H1 (cell line): ENCODE measurements at regions not wholly inside any gene's neighbourhood (a gene's known extent, or its start where the extent isn't known, plus 50 kb on each side); places are given as distances from the start of the nearest gene placed in this dataset.

ENCODE experiments used
- CTCF ChIA-PET: fragments of 300-600 bp; sonication (Branson Sonifier 250); formaldehyde crosslinking; loops from one replicate; lab custom pipeline; 2021; ENCODE audit not compliant: partially characterized antibody; lab: Charles Lee
- POLR2A ChIA-PET: fragments of 300-600 bp; sonication (Branson Sonifier 250); formaldehyde crosslinking; loops from one replicate; lab custom pipeline; 2021; ENCODE audit warnings: inconsistent platforms; ENCODE audit not compliant: partially characterized antibody; lab: Charles Lee
- DNase-seq, 2 experiments: peaks; one replicate each; pipeline versions ENCODE4 v3.0.0 to v3.0.0-alpha.2; 2010 to 2022; ENCODE audit warnings: low spot score in 2 of 2, low read depth in 1 of 2, mixed read lengths in 1 of 2
- FAIRE-seq: peaks from 2 replicates; lab custom pipeline; 2011; peaks lifted over from hg19 to GRCh38; lab: Jason Lieb, UNC
- H2AFZ ChIP-seq: 2 replicates; pipeline ENCODE4 v1.8.1; 2012; ENCODE audit warnings: low read length, inconsistent platforms
- H2AK5ac ChIP-seq: 2 replicates; pipeline ENCODE4 v1.6.1; 2013; ENCODE audit warnings: low read depth, low read length
- H2BK120ac ChIP-seq: replicated peaks from 2 replicates; pipeline ENCODE3; 2013; ENCODE audit warnings: low read depth, low read length, inconsistent platforms
- H2BK12ac ChIP-seq: 2 replicates; pipeline ENCODE4 v1.6.1; 2013; ENCODE audit warnings: low read depth, low read length
- H2BK15ac ChIP-seq: 2 replicates; pipeline ENCODE4 v1.6.1; 2013; ENCODE audit warnings: low read length
- H2BK20ac ChIP-seq: 2 replicates; pipeline ENCODE4 v1.6.1; 2013; ENCODE audit warnings: low read length
- H2BK5ac ChIP-seq: 2 replicates; pipeline ENCODE4 v1.6.1; 2013; ENCODE audit warnings: low read depth, low read length
- H3K14ac ChIP-seq: 2 replicates; pipeline ENCODE4 v1.6.1; 2013; ENCODE audit warnings: inconsistent platforms; ENCODE audit not compliant: insufficient read length
- H3K18ac ChIP-seq: 2 replicates; pipeline ENCODE4 v1.6.1; 2013; ENCODE audit warnings: low read length; ENCODE audit errors: extremely low read depth
- H3K23ac ChIP-seq: 2 replicates; pipeline ENCODE4 v1.6.1; 2013; ENCODE audit warnings: inconsistent platforms; ENCODE audit not compliant: insufficient read length
- H3K23me2 ChIP-seq: 2 replicates; pipeline ENCODE4 v1.6.1; 2013; ENCODE audit warnings: low read depth, low read length
- H3K27ac ChIP-seq: 2 replicates; pipeline ENCODE4 v1.6.1; 2011; ENCODE audit warnings: low read depth, low read length, inconsistent platforms
- H3K27me3 ChIP-seq, 4 experiments: replicated peaks in 1 of 4; 1 replicate in 1 of 4; 2 replicates in 3 of 4; pipeline versions ENCODE4 v1.6.1 to v1.8.1; 2011 to 2013; ENCODE audit warnings: low read length in 3 of 4, mild to moderate bottlenecking in 3 of 4, inconsistent platforms in 2 of 4, mixed read lengths in 2 of 4, moderate library complexity in 1 of 4; ENCODE audit not compliant: control insufficient read depth in 3 of 4, insufficient read depth in 3 of 4; ENCODE audit errors: extremely low read depth in 1 of 4
- H3K36me3 ChIP-seq, 4 experiments: 2 replicates each; pipeline versions ENCODE4 v1.6.1 to v1.8.1; 2011 to 2013; ENCODE audit warnings: mild to moderate bottlenecking in 4 of 4, low read length in 3 of 4, moderate library complexity in 2 of 4, control low read depth in 1 of 4, inconsistent platforms in 1 of 4; ENCODE audit not compliant: insufficient read depth in 4 of 4, control insufficient read depth in 2 of 4
- H3K4ac ChIP-seq: replicated peaks from 2 replicates; pipeline ENCODE3; 2013; ENCODE audit warnings: low read length, low read depth, mixed read lengths, inconsistent platforms; ENCODE audit not compliant: insufficient read length
- H3K4me1 ChIP-seq, 4 experiments: replicated peaks in 1 of 4; 1 replicate in 1 of 4; 2 replicates in 3 of 4; pipeline versions ENCODE4 v1.6.1 to v1.8.1; 2011 to 2013; ENCODE audit warnings: low read length in 3 of 4, inconsistent platforms in 2 of 4, mixed read lengths in 1 of 4; ENCODE audit not compliant: insufficient read depth in 4 of 4, control insufficient read depth in 3 of 4
- H3K4me2 ChIP-seq, 2 experiments: 2 replicates each; pipeline versions ENCODE4 v1.6.1 to v1.8.1; 2011 to 2013; ENCODE audit warnings: low read depth in 2 of 2, low read length in 2 of 2, control low read depth in 1 of 2, inconsistent platforms in 1 of 2, mild to moderate bottlenecking in 1 of 2; ENCODE audit not compliant: insufficient read depth in 1 of 2
- H3K4me3 ChIP-seq, 4 experiments: fragments of 200-600, 300-600 bp in 1 of 4; sonication (generic), shearing (Covaris generic), sonication (Bioruptor Twin) in 1 of 4; 2 replicates each; pipeline versions ENCODE4 v1.5.1 to v1.8.1; 2011 to 2016; ENCODE audit warnings: low read length in 4 of 4, low read depth in 3 of 4, control low read depth in 2 of 4, inconsistent platforms in 2 of 4, mild to moderate bottlenecking in 2 of 4, mixed read lengths in 1 of 4, moderate library complexity in 1 of 4; ENCODE audit not compliant: insufficient read depth in 2 of 4; ENCODE audit errors: extremely low read depth in 1 of 4
- H3K56ac ChIP-seq: replicated peaks from 2 replicates; pipeline ENCODE3; 2013; ENCODE audit warnings: low read depth, mild to moderate bottlenecking, mixed read lengths, low read length, inconsistent platforms; ENCODE audit not compliant: insufficient read length
- H3K79me1 ChIP-seq: 2 replicates; pipeline ENCODE4 v1.6.1; 2013; ENCODE audit warnings: low read depth, low read length, control low read depth
- H3K79me2 ChIP-seq, 2 experiments: 2 replicates each; pipeline versions ENCODE4 v1.6.1 to v1.8.1; 2012 to 2013; ENCODE audit warnings: low read length in 2 of 2, mild to moderate bottlenecking in 2 of 2, inconsistent platforms in 1 of 2; ENCODE audit not compliant: insufficient read depth in 2 of 2, control insufficient read depth in 1 of 2
- H3K9ac ChIP-seq, 4 experiments: replicated peaks in 1 of 4; 1 replicate in 1 of 4; 2 replicates in 3 of 4; pipeline versions ENCODE4 v1.6.1 to v1.8.1; 2011 to 2013; ENCODE audit warnings: low read depth in 3 of 4, low read length in 3 of 4, control low read depth in 2 of 4, mild to moderate bottlenecking in 2 of 4, moderate library complexity in 2 of 4, inconsistent platforms in 1 of 4; ENCODE audit errors: extremely low read depth in 1 of 4
- H3K9me3 ChIP-seq, 2 experiments: 2 replicates each; pipeline versions ENCODE4 v1.6.1 to v1.8.1; 2012 to 2013; ENCODE audit warnings: mild to moderate bottlenecking in 2 of 2, moderate library complexity in 2 of 2, control low read depth in 1 of 2, inconsistent platforms in 1 of 2, low read depth in 1 of 2, low read length in 1 of 2, mixed read lengths in 1 of 2; ENCODE audit not compliant: insufficient read depth in 2 of 2
- H4K20me1 ChIP-seq, 2 experiments: replicated peaks in 1 of 2; 2 replicates each; pipeline versions ENCODE3 to v1.8.1; 2011 to 2013; ENCODE audit warnings: inconsistent platforms in 2 of 2, low read length in 2 of 2, mild to moderate bottlenecking in 1 of 2; ENCODE audit not compliant: insufficient read depth in 2 of 2, control insufficient read depth in 1 of 2
- H4K5ac ChIP-seq: 2 replicates; pipeline ENCODE4 v1.6.1; 2013; ENCODE audit warnings: low read length, low read depth, mixed read lengths, inconsistent platforms; ENCODE audit not compliant: insufficient read length
- H4K8ac ChIP-seq: 2 replicates; pipeline ENCODE4 v1.8.0; 2013; ENCODE audit warnings: mild to moderate bottlenecking, moderate library complexity, low read length, inconsistent platforms; ENCODE audit not compliant: insufficient read depth; ENCODE audit errors: extremely low read depth
- H4K91ac ChIP-seq: replicated peaks from 2 replicates; pipeline ENCODE3; 2013; ENCODE audit warnings: low read length, mixed read lengths, inconsistent platforms; ENCODE audit not compliant: insufficient read length
- ASH2L ChIP-seq: fragments of 200-600, 300-600 bp; sonication (generic); IDR thresholded peaks from one replicate; pipeline ENCODE4 v1.7.1; 2017; ENCODE audit warnings: low read length
- CBX5 ChIP-seq: fragments of 300-800, 300-1000 bp; sonication (generic); IDR thresholded peaks from 2 replicates; pipeline ENCODE4 v1.7.1; 2016; ENCODE audit warnings: antibody characterized with exemption, low read length, low read depth
- CHD2 ChIP-seq: IDR thresholded peaks from 2 replicates; pipeline ENCODE4 v1.6.1; 2012; ENCODE audit warnings: low read length, improper control_type of control experiment
- CTBP2 ChIP-seq: IDR thresholded peaks from 2 replicates; pipeline ENCODE4 v1.7.0; 2011; ENCODE audit warnings: borderline replicate concordance, mild to moderate bottlenecking, moderate library complexity, mixed read lengths, low read length; ENCODE audit not compliant: insufficient read depth, insufficient read length
- FOSL1 ChIP-seq: IDR thresholded peaks from 2 replicates; pipeline ENCODE4 v1.6.1; 2011; ENCODE audit warnings: mild to moderate bottlenecking, low read depth, low read length, moderate library complexity; ENCODE audit not compliant: insufficient read depth
- GTF2F1 ChIP-seq: IDR thresholded peaks from 2 replicates; pipeline ENCODE4 v1.6.1; 2012; ENCODE audit warnings: low read depth, low read length, improper control_type of control experiment, borderline replicate concordance
- KDM4A ChIP-seq: IDR thresholded peaks from one replicate; pipeline ENCODE4 v1.7.1; 2012; ENCODE audit warnings: low read depth, mild to moderate bottlenecking, moderate library complexity, low read length, inconsistent platforms; ENCODE audit not compliant: severe bottlenecking
- PHF8 ChIP-seq: fragments of 200-600 bp; sonication (generic); conservative IDR thresholded peaks from 2 replicates; pipeline ENCODE4 v1.7.1; 2012; ENCODE audit warnings: low read depth, mild to moderate bottlenecking, inconsistent platforms, low read length, moderate library complexity
- RAD21 ChIP-seq, 2 experiments: IDR thresholded peaks in 1 of 2; conservative IDR thresholded peaks in 1 of 2; 2 replicates each; pipeline ENCODE4 v1.6.1; 2011; ENCODE audit warnings: low read depth in 2 of 2, low read length in 2 of 2, improper control_type of control experiment in 1 of 2, inconsistent platforms in 1 of 2, mild to moderate bottlenecking in 1 of 2, moderate library complexity in 1 of 2
- SIN3A ChIP-seq, 2 experiments: IDR thresholded peaks in 1 of 2; conservative IDR thresholded peaks in 1 of 2; 2 replicates each; pipeline ENCODE4 v1.6.1; 2011 to 2012; ENCODE audit warnings: low read length in 2 of 2, improper control_type of control experiment in 1 of 2, low read depth in 1 of 2, mild to moderate bottlenecking in 1 of 2
- SP2 ChIP-seq: IDR thresholded peaks from 2 replicates; pipeline ENCODE4 v1.6.1; 2012; ENCODE audit warnings: mild to moderate bottlenecking, low read length, inconsistent platforms
- SUZ12 ChIP-seq: fragments of 200-600 bp; sonication (generic); IDR thresholded peaks from 2 replicates; pipeline ENCODE4 v1.6.1; 2012; ENCODE audit warnings: mild to moderate bottlenecking, inconsistent platforms, low read length, moderate library complexity, mixed read lengths
- USF2 ChIP-seq: IDR thresholded peaks from 2 replicates; pipeline ENCODE4 v1.6.1; 2011; ENCODE audit warnings: low read length, improper control_type of control experiment
- ZNF274 ChIP-seq: IDR thresholded peaks from 2 replicates; pipeline ENCODE4 v1.7.0; 2012; ENCODE audit warnings: low read length, borderline replicate concordance; ENCODE audit errors: extremely low read depth
- WGBS, 2 experiments: shearing (Covaris generic) in 1 of 2; methylation state at CpG; one replicate each; pipeline versions ENCODE4 v1.1.6 to v1.1.7; 2013 to 2015; ENCODE audit warnings: low lambda C conversion rate in 2 of 2, mixed read lengths in 2 of 2, inconsistent platforms in 1 of 2, low coverage in 1 of 2, missing lambda C conversion rate in 1 of 2; ENCODE audit not compliant: insufficient replicate concordance in 2 of 2, insufficient coverage in 1 of 2, insufficient read length in 1 of 2; ENCODE audit errors: extremely low coverage in 1 of 2, missing lambda C conversion rate in 1 of 2; 5-methylcytosine and 5-hydroxymethylcytosine counted together

- Histone ChIP-seq H3K9ac (no peak overlapping the region), H3K27ac (no peak overlapping the region), H3K23me2 (no peaks in the 10 kb centered on the region), H3K23ac (no peak overlapping the region), H2AK5ac (no peak overlapping the region), H3K18ac (no peak overlapping the region), H2BK15ac (no peak overlapping the region), H2AFZ (no peak overlapping the region), H2BK12ac (no peak overlapping the region), H4K8ac (no peak overlapping the region), H3K14ac (no peak overlapping the region), H2BK120ac (no peak overlapping the region), H4K91ac (no peak overlapping the region), H2BK20ac (no peak overlapping the region), H4K20me1 (no peaks in the 10 kb centered on the region), H3K4me3 (no peak overlapping the region), H2BK5ac (no peak overlapping the region), H4K5ac (no peak overlapping the region), H3K9me3 (no peaks in the 10 kb centered on the region), H3K4me1 (no peaks in the 10 kb centered on the region), H3K56ac (no peak overlapping the region), H3K27me3 (no peaks in the 10 kb centered on the region), H3K36me3 (no peaks in the 10 kb centered on the region), H3K4ac (no peak overlapping the region), H3K79me1 (no peaks in the 10 kb centered on the region), H3K4me2 (no peak overlapping the region), H3K79me2 (no peaks in the 10 kb centered on the region)
- 93% methylated on average over 3 of the region's 3 CpGs; no CpG with 5 or more reads in 1 of the 2 experiments for WGBS, 2 experiments
- DNase-seq = no peak
- CTCF ChIA-PET = no interaction called here
- POLR2A ChIA-PET = no interaction called here
- FAIRE-seq = no peak
- TF ChIP-seq SP2 (no peak), ASH2L (no peak), RAD21 (IDR thresholded peaks at IDR 0.05 in 1 of 2, conservative IDR thresholded peaks at IDR 0.05 in 1 of 2; ENCODE audit: low read depth in 2 of 2, low read length in 2 of 2) (no peak), ZNF274 (no peak), KDM4A (no peak), PHF8 (no peak), CBX5 (no peak), USF2 (no peak), SUZ12 (no peak), CTBP2 (no peak), GTF2F1 (no peak), FOSL1 (no peak), CHD2 (no peak), SIN3A (conservative IDR thresholded peaks at IDR 0.05 in 1 of 2, IDR thresholded peaks at IDR 0.05 in 1 of 2; ENCODE audit: low read depth in 1 of 2, low read length in 2 of 2) (no peak)
Observed at GRCh38 chr2:84271977-84272376, 187.1 kb downstream of the SUCLG1 start.
